ENCODE measurements at regions not wholly inside any gene's neighbourhood (a gene's known extent, or its start where the extent isn't known, plus 50 kb on each side); places are given as distances from the start of the nearest gene placed in this dataset.

- TF ChIP-seq CREB5 (CRISPR knock-in tag; IDR thresholded peaks at IDR 0.05; ENCODE audit: low read depth) (no peak), SNAI2 (CRISPR knock-in tag; IDR thresholded peaks at IDR 0.05) (no peak), ZFP3 (CRISPR knock-in tag; IDR thresholded peaks at IDR 0.05) (no peak), POU6F1 (CRISPR knock-in tag; IDR thresholded peaks at IDR 0.05; ENCODE audit: borderline replicate concordance, low read depth) (no peak)
Measured at GRCh38 chr1:119225831-119226230, 85.4 kb upstream of the WARS2 start.
